B cell (primary cell): ENCODE measurements at regions not wholly inside any gene's neighbourhood (a gene's known extent, or its start where the extent isn't known, plus 50 kb on each side); places are given as distances from the start of the nearest gene placed in this dataset.

Experiments used
- CTCF ChIP-seq: fragments of 200-600 bp; IDR thresholded peaks from one replicate; pipeline ENCODE4 v1.8.0; 2022; ENCODE audit warnings: antibody characterized with exemption, mild to moderate bottlenecking
- EZH2 ChIP-seq: IDR thresholded peaks from 2 replicates; pipeline ENCODE4 v1.6.1; 2012; ENCODE audit warnings: borderline replicate concordance, low read depth, mild to moderate bottlenecking, moderate library complexity, low read length; ENCODE audit not compliant: insufficient read depth, poor library complexity, severe bottlenecking

GRCh38 chr4:45568694-45569093, 555.2 kb downstream of the GABRG1 start:
- TF ChIP-seq EZH2 (no peak), CTCF (no peak)
